ENCODE measurements at regions not wholly inside any gene's neighbourhood (a gene's known extent, or its start where the extent isn't known, plus 50 kb on each side); places are given as distances from the start of the nearest gene placed in this dataset.

DNA sequence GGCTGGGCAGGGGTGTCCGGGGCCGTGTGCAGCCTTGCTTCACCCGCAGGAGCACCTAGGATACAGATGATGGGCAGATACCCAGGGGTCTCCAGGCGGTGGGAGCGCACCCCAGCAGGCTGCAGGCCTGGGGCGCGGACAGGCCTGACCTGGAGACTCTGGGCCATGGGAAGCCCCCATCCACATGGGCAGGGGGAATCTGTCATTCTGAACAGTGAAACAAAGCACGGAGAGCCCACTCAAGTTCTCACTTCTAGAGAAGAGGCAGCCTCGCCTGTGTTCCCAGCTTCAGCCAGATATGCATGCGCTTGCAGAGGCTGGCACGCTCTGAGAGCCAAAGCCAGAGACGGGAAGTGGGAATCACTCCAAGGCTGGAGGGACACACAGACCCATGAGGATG, 333.1 kb downstream of the BRD1 start:
- Histone ChIP-seq H3K27me3 (ENCODE audit: insufficient read depth, low read length) (no peaks in the 10 kb centered on the region), H3K4me1 (ENCODE audit: insufficient read depth, low read length) (no peaks in the 10 kb centered on the region), H3K36me3 (ENCODE audit: insufficient read depth, low read depth, low read length) (no peaks in the 10 kb centered on the region), H3K4me3 (ENCODE audit: low read length) (no peak overlapping the region), H3K27ac (ENCODE audit: low read length) (no peak overlapping the region), H3K9ac (ENCODE audit: low read depth, low read length) (no peak overlapping the region), H3K9me3 (ENCODE audit: insufficient read depth, low read depth, low read length) (no peaks in the 10 kb centered on the region)

DNA sequence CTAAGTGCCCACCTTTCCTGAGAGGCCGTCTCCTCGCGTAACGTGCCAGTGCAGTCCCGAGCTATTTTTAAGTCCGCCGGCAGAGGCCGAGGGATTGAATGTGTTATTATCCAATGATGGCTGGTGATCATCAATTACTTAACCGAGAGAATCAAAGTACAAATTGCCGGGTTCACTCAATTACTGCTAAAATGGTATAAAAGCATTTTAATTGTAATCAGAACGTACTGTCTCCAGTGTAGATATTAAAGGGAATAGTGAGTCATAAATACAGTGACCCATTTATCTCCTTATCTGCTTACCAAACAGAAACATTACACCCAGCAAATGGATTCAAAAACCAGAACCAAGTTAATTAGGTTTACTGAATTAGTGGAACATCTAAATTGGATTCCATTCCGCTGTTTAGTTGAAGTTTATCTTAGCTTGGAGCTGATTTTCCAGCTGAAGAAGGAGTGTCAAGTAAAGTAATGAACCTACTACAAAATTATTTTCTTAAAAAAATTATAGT, 334.9 kb downstream of the BRD1 start:
- Histone ChIP-seq H3K36me3 (ENCODE audit: insufficient read depth, low read depth, low read length) (no peaks in the 10 kb centered on the region), H3K27me3 (ENCODE audit: insufficient read depth, low read length) (no peaks in the 10 kb centered on the region), H3K9me3 (ENCODE audit: insufficient read depth, low read depth, low read length) (no peaks in the 10 kb centered on the region), H3K4me3 (ENCODE audit: low read length) (no peak overlapping the region), H3K4me1 (ENCODE audit: insufficient read depth, low read length) (peaks cover 4% of the 10 kb centered on the region; the same call in 1 of the 2 replicates), H3K27ac (ENCODE audit: low read length) (no peak overlapping the region), H3K9ac (ENCODE audit: low read depth, low read length) (no peak overlapping the region)

DNA sequence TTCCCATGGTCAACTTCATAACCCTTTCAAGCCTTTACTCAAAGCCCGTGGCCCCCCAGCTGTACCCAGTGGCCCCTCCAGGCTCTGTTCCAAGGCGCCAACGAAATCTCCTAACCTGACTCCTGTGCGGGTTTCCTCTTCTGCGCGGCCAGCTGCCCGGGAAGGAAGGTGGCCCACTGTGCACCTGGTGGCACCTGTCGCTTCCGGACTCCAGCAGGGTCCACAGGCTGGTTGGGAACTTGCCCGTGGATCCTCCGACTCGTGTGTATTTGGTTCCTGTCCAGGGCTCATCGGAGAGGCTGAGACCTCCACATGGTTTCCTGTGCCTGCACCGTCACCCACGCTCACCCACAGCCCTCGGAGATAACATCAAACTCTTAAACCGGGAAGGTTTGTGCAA, 335.4 kb downstream of the BRD1 start:
- Histone ChIP-seq H3K27ac (ENCODE audit: low read length) (no peak overlapping the region), H3K9me3 (ENCODE audit: insufficient read depth, low read depth, low read length) (no peaks in the 10 kb centered on the region), H3K4me1 (ENCODE audit: insufficient read depth, low read length) (peaks cover 9% of the 10 kb centered on the region), H3K36me3 (ENCODE audit: insufficient read depth, low read depth, low read length) (no peaks in the 10 kb centered on the region), H3K27me3 (ENCODE audit: insufficient read depth, low read length) (no peaks in the 10 kb centered on the region), H3K9ac (ENCODE audit: low read depth, low read length) (no peak overlapping the region), H3K4me3 (ENCODE audit: low read length) (no peak overlapping the region)

DNA sequence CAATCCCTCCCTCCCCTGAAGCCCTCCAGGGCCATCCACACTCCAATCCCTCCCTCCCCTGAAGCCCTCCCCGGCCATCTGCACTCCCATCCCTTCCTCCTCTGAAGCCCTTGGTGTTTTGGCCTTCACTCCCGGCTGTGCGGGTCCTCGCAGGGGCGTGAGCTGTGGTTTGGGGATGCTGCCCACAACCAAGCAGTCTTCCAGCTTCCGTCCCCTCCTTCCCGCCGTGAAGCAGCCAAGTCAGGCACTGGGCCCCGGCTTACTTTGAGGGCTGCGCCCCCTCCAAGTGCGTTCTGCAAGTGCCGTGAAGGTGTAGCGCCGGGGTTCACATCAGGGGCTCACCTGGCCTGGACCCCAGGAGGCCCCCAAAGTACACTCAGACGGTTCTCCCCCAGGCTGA, 335.9 kb downstream of the BRD1 start:
- Histone ChIP-seq H3K9me3 (ENCODE audit: insufficient read depth, low read depth, low read length) (no peaks in the 10 kb centered on the region), H3K27ac (ENCODE audit: low read length) (no peak overlapping the region), H3K9ac (ENCODE audit: low read depth, low read length) (no peak overlapping the region), H3K4me3 (ENCODE audit: low read length) (no peak overlapping the region), H3K36me3 (ENCODE audit: insufficient read depth, low read depth, low read length) (no peaks in the 10 kb centered on the region), H3K4me1 (ENCODE audit: insufficient read depth, low read length) (peaks cover 11% of the 10 kb centered on the region), H3K27me3 (ENCODE audit: insufficient read depth, low read length) (no peaks in the 10 kb centered on the region)

DNA sequence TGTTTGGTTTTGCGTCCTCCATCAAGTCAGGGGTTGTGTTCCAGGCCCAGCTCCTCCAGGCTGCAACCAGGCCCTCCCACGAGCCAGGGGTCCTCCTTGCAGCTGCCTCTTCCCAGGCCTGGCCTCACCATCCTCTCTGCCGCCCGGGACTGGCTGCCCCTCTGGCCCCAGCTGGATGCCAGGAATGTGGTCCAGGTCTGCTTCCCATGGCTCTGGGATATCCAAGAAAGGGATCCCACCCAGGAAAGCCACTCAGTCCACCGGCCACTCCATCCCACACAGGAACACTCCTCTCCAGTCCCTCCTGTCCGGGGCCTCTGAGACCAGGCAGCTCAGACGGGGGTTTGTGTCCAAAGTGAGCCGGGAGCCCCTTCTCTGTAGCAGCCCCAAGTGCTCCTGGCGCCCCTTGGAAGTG, 336.4 kb downstream of the BRD1 start:
- H3K27me3 ChIP-seq (ENCODE audit: insufficient read depth, low read length), result no peaks in the 10 kb centered on the region
- H3K9me3 ChIP-seq (ENCODE audit: insufficient read depth, low read depth, low read length), result no peaks in the 10 kb centered on the region
- H3K4me3 ChIP-seq (ENCODE audit: low read length), result no peak overlapping the region
- no peaks in the 10 kb centered on the region for H3K36me3 ChIP-seq (ENCODE audit: insufficient read depth, low read depth, low read length)
- no peak overlapping the region for H3K27ac ChIP-seq (ENCODE audit: low read length)
- no peak overlapping the region for H3K9ac ChIP-seq (ENCODE audit: low read depth, low read length)
- H3K4me1 ChIP-seq (ENCODE audit: insufficient read depth, low read length), result peaks cover 11% of the 10 kb centered on the region

DNA sequence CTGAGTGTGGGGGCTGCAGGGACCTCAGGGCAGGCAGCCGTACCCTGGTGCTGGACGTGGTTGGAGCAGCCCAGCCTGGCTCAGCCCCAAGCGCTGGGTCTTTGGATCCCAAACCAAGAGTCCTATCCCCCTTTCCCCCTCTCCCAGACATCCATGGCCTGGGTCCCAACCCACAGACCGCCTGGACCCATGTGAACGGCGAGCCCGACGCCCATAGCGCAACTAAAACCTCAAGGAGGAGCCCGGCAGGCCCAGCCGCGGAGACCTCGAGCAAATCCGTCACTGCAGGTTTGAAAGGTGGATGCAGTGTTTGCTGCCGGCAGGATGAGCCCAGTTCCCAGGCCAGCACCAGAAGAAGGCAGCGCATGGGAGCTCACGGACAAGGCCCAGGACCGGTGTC, 337.0 kb downstream of the BRD1 start:
- H3K4me1 ChIP-seq (ENCODE audit: insufficient read depth, low read length), result peaks cover 11% of the 10 kb centered on the region
- H3K27me3 ChIP-seq (ENCODE audit: insufficient read depth, low read length), result no peaks in the 10 kb centered on the region
- H3K9ac ChIP-seq (ENCODE audit: low read depth, low read length), result no peak overlapping the region
- no peaks in the 10 kb centered on the region for H3K9me3 ChIP-seq (ENCODE audit: insufficient read depth, low read depth, low read length)
- H3K36me3 ChIP-seq (ENCODE audit: insufficient read depth, low read depth, low read length), result no peaks in the 10 kb centered on the region
- H3K4me3 ChIP-seq (ENCODE audit: low read length), result no peak overlapping the region
- H3K27ac ChIP-seq (ENCODE audit: low read length), result no peak overlapping the region

DNA sequence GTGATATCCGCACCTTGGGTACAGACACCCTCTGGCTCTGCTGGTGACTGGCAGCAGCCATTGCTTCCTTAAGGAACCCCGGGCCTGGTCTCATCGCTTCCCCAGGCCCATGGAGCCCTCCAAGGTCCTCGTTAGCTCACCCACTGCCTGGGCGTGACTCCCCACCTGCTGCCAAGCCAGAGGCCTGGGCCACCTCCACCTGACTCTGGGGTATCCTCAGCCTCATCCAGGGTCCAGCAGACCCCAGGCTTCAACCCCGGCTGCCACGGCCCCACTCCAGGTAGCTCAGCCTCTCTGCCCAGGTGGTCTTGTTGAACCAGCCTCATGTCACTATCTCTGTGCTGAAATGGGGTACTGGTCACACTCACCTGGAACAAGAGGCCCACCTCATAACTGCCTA, 337.9 kb downstream of the BRD1 start:
- Histone ChIP-seq H3K27me3 (ENCODE audit: insufficient read depth, low read length) (no peaks in the 10 kb centered on the region), H3K4me3 (ENCODE audit: low read length) (no peak overlapping the region), H3K9me3 (ENCODE audit: insufficient read depth, low read depth, low read length) (no peaks in the 10 kb centered on the region)

DNA sequence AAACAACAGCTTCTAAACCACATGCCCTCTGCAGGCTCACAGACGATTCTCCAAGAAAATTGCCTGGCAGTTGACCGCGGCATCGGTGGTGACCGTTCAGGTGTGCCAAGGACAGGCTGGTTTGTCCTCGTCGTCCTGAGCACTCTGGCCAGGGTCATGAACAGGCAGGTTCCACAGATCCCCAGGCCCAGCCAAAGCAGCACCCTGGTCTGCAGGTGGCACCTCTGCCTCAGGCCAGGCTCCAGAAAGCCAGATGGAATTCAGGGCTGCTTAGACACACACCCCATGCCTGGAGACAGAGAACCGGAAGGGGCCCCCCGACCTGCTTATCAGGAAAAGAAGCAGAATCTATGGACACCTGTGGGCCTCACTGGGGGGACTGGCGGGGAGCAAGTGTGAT, 338.7 kb downstream of the BRD1 start:
- no peaks in the 10 kb centered on the region for H3K9me3 ChIP-seq (ENCODE audit: insufficient read depth, low read depth, low read length)
- H3K4me3 ChIP-seq (ENCODE audit: low read length), result no peak overlapping the region
- no peak overlapping the region for H3K27ac ChIP-seq (ENCODE audit: low read length)
- H3K27me3 ChIP-seq (ENCODE audit: insufficient read depth, low read length), result no peaks in the 10 kb centered on the region
- no peaks in the 10 kb centered on the region for H3K36me3 ChIP-seq (ENCODE audit: insufficient read depth, low read depth, low read length)
- no peak overlapping the region for H3K9ac ChIP-seq (ENCODE audit: low read depth, low read length)
- H3K4me1 ChIP-seq (ENCODE audit: insufficient read depth, low read length), result peaks cover 11% of the 10 kb centered on the region

More for the DNA sequence above, 337.9 kb downstream of the BRD1 start:
- H3K27ac ChIP-seq (ENCODE audit: low read length), result no peak overlapping the region
- no peaks in the 10 kb centered on the region for H3K36me3 ChIP-seq (ENCODE audit: insufficient read depth, low read depth, low read length)
- H3K4me1 ChIP-seq (ENCODE audit: insufficient read depth, low read length), result peaks cover 11% of the 10 kb centered on the region
- no peak overlapping the region for H3K9ac ChIP-seq (ENCODE audit: low read depth, low read length)

DNA sequence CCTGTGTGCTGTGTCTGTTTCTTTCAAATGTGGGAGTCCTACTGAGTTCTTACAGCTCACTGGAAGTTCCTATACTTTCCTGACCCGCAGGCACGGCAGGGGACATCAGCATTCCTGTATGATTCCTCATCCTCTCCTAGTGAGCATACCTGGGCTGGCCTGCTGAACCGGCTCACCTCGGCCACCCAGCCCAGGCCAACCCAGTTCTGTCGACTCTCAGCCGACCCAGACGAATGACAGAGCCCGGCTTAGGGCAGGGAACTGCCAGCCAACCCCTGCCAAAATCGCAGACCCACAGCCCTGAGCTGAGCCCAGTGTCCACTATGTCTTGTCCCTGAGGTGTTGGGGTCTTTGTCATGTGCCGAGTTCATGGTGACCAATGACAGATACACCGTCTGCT, 339.7 kb downstream of the BRD1 start:
- no peaks in the 10 kb centered on the region for H3K36me3 ChIP-seq (ENCODE audit: insufficient read depth, low read depth, low read length)
- H3K9ac ChIP-seq (ENCODE audit: low read depth, low read length), result no peak overlapping the region
- H3K4me1 ChIP-seq (ENCODE audit: insufficient read depth, low read length), result peaks cover 11% of the 10 kb centered on the region
- peak overlapping the region; percentile 27; the same call in 1 of the 2 replicates for H3K4me3 ChIP-seq (ENCODE audit: low read length)
- no peak overlapping the region for H3K27ac ChIP-seq (ENCODE audit: low read length)
- no peaks in the 10 kb centered on the region for H3K9me3 ChIP-seq (ENCODE audit: insufficient read depth, low read depth, low read length)
- no peaks in the 10 kb centered on the region for H3K27me3 ChIP-seq (ENCODE audit: insufficient read depth, low read length)

DNA sequence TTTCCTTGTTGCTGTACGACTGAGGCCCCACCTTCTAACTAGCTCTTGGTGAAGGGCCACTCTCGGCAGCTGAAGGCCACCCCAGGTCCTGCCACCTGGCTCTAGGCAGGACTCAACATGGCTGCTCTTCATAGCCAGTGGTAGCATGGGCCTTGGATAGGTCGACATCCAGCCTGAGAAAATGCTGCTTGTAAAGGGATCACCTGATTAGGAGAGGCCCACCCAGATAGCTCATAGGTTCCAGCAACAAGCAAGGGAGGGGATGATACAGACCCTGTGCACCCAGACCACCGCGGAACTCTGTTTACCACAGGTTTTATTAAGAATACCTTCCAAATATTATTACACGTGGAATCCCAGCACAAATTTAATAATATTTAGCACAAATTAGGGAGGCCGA, 341.4 kb downstream of the BRD1 start:
- Histone ChIP-seq H3K4me3 (ENCODE audit: low read length) (no peak overlapping the region), H3K27ac (ENCODE audit: low read length) (no peak overlapping the region), H3K9me3 (ENCODE audit: insufficient read depth, low read depth, low read length) (no peaks in the 10 kb centered on the region), H3K9ac (ENCODE audit: low read depth, low read length) (no peak overlapping the region), H3K36me3 (ENCODE audit: insufficient read depth, low read depth, low read length) (no peaks in the 10 kb centered on the region), H3K4me1 (ENCODE audit: insufficient read depth, low read length) (peaks cover 21% of the 10 kb centered on the region), H3K27me3 (ENCODE audit: insufficient read depth, low read length) (peaks cover 13% of the 10 kb centered on the region; the same call in 1 of the 2 replicates)

DNA sequence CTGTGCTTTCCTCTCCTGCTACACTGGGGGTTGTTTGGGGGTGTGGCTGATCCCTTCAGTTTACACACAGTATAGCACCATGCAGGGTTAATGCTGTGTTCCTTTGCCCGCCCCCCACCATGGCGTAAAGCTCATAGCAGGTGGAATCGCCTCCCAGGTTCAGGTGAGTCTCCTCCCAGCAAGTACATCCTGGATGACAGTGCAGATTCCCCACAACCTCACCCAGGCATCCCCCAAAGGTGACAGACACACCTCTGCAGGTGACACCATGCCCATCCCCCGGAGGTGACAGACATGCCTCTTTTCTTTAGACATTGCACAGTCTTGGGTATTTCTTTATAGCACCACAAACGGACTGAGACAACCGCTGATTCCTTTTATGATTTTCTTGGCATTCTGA, 343.7 kb downstream of the BRD1 start:
- H3K27me3 ChIP-seq (ENCODE audit: insufficient read depth, low read length), result peaks cover 13% of the 10 kb centered on the region; the same call in 1 of the 2 replicates
- no peak overlapping the region for H3K4me3 ChIP-seq (ENCODE audit: low read length)
- no peaks in the 10 kb centered on the region for H3K9me3 ChIP-seq (ENCODE audit: insufficient read depth, low read depth, low read length)
- H3K36me3 ChIP-seq (ENCODE audit: insufficient read depth, low read depth, low read length), result no peaks in the 10 kb centered on the region
- peaks cover 31% of the 10 kb centered on the region for H3K4me1 ChIP-seq (ENCODE audit: insufficient read depth, low read length)
- no peak overlapping the region for H3K9ac ChIP-seq (ENCODE audit: low read depth, low read length)
- no peak overlapping the region for H3K27ac ChIP-seq (ENCODE audit: low read length)

DNA sequence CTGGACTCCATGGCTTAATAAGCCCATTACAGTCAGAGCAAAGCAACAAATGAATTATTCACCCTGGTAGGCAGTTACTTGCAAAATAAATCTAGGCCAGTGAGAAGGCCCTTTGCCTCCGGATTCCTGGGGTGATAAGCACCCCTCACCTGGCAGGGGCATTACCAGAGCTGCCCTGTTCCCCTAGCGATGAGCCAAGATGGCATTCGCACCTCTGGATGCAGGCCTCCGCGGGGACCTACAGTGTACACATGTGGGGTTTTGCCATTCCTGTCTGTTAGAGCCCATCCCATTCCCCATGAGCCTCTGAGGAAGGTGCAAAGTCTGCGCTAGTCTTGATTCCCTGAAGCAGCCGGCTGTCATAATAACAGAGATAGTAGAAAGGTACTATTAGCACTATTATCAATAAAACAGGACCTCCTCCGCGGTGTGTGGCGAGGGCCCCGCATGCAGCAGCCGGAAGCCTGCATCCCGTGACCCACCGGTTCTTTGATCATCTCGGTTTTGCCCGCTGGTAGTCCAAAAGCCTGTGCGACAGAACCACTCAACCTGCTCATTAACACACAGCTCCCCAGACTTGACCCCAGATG, 344.3 kb downstream of the BRD1 start:
- H3K4me3 ChIP-seq (ENCODE audit: low read length), result no peak overlapping the region
- H3K4me1 ChIP-seq (ENCODE audit: insufficient read depth, low read length), result peaks cover 31% of the 10 kb centered on the region

More for the DNA sequence above, 344.3 kb downstream of the BRD1 start:
- Histone ChIP-seq H3K9me3 (ENCODE audit: insufficient read depth, low read depth, low read length) (no peaks in the 10 kb centered on the region), H3K9ac (ENCODE audit: low read depth, low read length) (no peak overlapping the region), H3K36me3 (ENCODE audit: insufficient read depth, low read depth, low read length) (no peaks in the 10 kb centered on the region), H3K27me3 (ENCODE audit: insufficient read depth, low read length) (peaks cover 13% of the 10 kb centered on the region; the same call in 1 of the 2 replicates), H3K27ac (ENCODE audit: low read length) (no peak overlapping the region)

Data from iPS-20b (cell line).